NT2/D1 (cell line): ENCODE measurements at regions not wholly inside any gene's neighbourhood (a gene's known extent, or its start where the extent isn't known, plus 50 kb on each side); places are given as distances from the start of the nearest gene placed in this dataset.

Experiments
- SUZ12 ChIP-seq: IDR thresholded peaks from 2 replicates; pipeline ENCODE4 v1.6.1; 2011; ENCODE audit not compliant: insufficient read length, insufficient read depth; ENCODE audit errors: extremely low read depth
- YY1 ChIP-seq: IDR thresholded peaks from 2 replicates; pipeline ENCODE4 v1.6.1; 2011; ENCODE audit not compliant: insufficient read length, insufficient read depth
- ZNF274 ChIP-seq: IDR thresholded peaks from 2 replicates; pipeline ENCODE4 v1.6.1; 2011; ENCODE audit warnings: mild to moderate bottlenecking, low read depth, low read length

DNA sequence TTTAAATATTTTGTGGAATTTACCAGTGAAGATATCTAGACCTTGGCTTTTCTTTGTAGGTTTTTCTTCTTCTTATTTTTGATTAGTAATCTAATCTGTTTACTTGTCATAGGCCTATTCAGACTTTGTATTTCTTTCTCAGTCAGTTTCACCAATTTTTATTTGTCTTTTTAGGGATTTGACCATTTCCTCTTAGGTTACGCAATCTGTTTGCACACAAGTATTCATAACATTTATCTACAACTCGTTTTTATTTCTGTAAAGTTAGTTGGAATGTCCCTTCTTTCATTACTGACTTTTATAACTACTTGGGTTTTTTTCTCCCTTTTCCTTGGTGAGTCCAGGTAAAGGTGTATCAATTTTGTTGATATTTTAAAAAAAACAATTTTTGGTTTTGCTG, 545.7 kb downstream of the AACS start:
- TF ChIP-seq ZNF274 (no peak), YY1 (no peak), SUZ12 (no peak)
